ENCODE measurements at regions not wholly inside any gene's neighbourhood (a gene's known extent, or its start where the extent isn't known, plus 50 kb on each side); places are given as distances from the start of the nearest gene placed in this dataset.

DNA sequence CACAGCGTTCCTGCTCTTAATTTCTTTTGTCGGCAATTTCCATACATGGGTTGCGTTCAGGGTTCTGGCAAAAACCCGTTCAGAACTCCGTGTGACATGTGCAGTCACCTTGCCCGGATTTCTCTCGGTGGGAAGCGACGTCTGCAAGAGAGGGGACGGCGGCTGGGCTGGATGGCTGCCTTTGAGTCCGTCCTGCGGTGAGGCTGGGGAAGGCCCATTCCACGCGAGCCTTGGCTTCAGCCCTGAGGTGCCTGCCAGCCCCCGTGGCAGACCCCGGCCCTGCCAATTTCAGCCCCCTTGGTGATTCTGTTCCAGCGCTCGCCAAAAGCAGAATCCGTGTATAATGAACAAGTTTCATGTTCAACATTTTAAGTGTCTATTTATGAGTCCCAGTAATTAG lies 72.6 kb upstream of the TSHZ3 start:
- Histone ChIP-seq H3K27ac (ENCODE audit: low read depth, low read length) (no peak overlapping the region), H3K27me3 (ENCODE audit: insufficient read depth, low read length) (peaks cover 24% of the 10 kb centered on the region)

DNA sequence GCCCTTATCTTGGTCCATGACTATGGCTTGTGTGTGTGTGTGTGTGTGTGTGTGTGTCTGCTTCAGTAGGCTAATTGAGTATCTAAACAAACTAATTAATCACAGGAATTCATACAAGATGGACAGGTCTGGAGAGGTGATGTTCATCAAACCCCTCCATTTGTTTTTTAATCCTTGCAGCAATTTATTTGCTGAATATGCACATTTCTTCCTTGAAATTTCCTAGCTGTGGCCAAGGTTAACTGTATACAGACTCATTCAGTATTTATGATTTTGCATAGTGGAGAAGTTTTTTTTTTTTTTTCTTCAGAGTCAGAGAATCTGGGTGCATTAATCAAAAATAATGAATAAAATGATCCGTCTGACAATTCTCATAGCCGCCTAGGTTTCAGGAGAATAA lies 74.7 kb upstream of the TSHZ3 start:
- H3K4me1 ChIP-seq (ENCODE audit: control insufficient read depth, insufficient read depth, low read length, unreplicated experiment) = no peaks in the 10 kb centered on the region
- no peak overlapping the region for H2AFZ ChIP-seq (ENCODE audit: low read length, unreplicated experiment)
- H3K27me3 ChIP-seq (ENCODE audit: insufficient read depth, low read length) = peaks cover 17% of the 10 kb centered on the region
- no peaks in the 10 kb centered on the region for H3K36me3 ChIP-seq (ENCODE audit: insufficient read depth, low read length)
- no peak overlapping the region for H3K4me3 ChIP-seq (ENCODE audit: low read depth, low read length)
- no peaks in the 10 kb centered on the region for H3K79me2 ChIP-seq (ENCODE audit: control insufficient read depth, insufficient read depth, low read length, unreplicated experiment)
- H3K27ac ChIP-seq (ENCODE audit: low read depth, low read length) = no peak overlapping the region

More for the DNA sequence above, 72.6 kb upstream of the TSHZ3 start:
- Histone ChIP-seq H3K4me1 (ENCODE audit: control insufficient read depth, insufficient read depth, low read length, unreplicated experiment) (no peaks in the 10 kb centered on the region), H2AFZ (ENCODE audit: low read length, unreplicated experiment) (no peak overlapping the region), H3K4me3 (ENCODE audit: low read depth, low read length) (no peak overlapping the region), H3K36me3 (ENCODE audit: insufficient read depth, low read length) (no peaks in the 10 kb centered on the region), H3K79me2 (ENCODE audit: control insufficient read depth, insufficient read depth, low read length, unreplicated experiment) (no peaks in the 10 kb centered on the region)

DNA sequence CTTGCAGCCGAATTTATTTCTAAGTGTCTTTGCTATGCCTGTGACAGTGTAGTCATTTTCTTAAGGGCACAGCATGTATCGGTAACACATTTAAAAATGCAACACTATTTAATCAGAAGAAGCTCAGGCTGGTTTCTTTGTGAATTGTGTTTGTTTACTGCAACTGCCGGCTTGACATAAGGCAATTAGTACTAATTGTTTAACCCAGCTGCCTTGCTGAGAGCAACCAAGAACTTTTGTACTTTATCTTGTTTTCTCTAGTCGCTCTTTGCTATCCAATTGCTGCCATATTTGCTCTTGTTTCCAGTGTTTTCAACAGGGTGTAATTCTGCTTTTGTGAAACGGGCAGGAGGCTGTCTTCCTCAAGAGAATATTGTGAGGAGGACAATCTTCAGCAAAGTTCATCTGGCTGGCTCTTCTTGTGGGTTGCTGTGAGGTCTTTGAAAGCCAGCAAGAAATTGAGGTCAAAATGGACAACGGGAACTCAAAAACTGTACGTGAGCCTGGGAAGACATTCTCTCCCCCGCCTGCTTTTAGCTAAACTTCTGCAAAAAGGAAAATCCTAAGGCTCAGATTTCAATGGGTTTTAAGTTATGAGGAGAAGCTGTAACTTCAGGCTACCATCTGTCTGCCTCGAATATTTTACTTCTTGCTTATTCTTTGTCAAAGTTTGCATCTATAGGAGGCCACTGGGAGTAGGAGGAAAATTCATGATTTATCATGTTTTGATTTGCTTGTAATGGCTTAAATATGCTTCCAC lies 75.8 kb upstream of the TSHZ3 start:
- H3K27me3 ChIP-seq (ENCODE audit: insufficient read depth, low read length) = peaks cover 10% of the 10 kb centered on the region
- no peaks in the 10 kb centered on the region for H3K4me1 ChIP-seq (ENCODE audit: control insufficient read depth, insufficient read depth, low read length, unreplicated experiment)
- no peaks in the 10 kb centered on the region for H3K36me3 ChIP-seq (ENCODE audit: insufficient read depth, low read length)
- no peak overlapping the region for H3K27ac ChIP-seq (ENCODE audit: low read depth, low read length)
- no peaks in the 10 kb centered on the region for H3K79me2 ChIP-seq (ENCODE audit: control insufficient read depth, insufficient read depth, low read length, unreplicated experiment)
- no peak overlapping the region for H3K4me3 ChIP-seq (ENCODE audit: low read depth, low read length)
- no peak overlapping the region for H2AFZ ChIP-seq (ENCODE audit: low read length, unreplicated experiment)

DNA sequence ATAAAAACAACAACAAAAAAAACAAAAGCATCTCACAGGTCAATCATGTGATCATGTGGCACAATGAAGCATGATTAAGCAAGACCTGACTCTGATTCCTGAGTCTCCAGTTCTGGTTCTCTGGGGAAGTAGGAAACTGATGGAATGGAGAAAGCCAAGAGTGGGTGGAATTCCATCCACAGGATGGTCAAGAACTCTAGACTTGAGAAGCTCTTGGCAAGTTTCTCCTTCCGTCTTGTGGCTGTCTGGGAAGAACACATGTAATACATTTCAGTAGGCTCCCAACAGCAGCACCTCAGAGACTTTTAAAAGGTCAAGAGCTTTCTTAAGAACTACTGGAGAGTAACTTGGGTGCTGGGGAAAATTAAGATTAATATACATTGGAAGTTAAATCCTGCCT lies 78.6 kb upstream of the TSHZ3 start:
- H3K36me3 ChIP-seq (ENCODE audit: insufficient read depth, low read length) = no peaks in the 10 kb centered on the region
- H2AFZ ChIP-seq (ENCODE audit: low read length, unreplicated experiment) = no peak overlapping the region
- no peak overlapping the region for H3K4me3 ChIP-seq (ENCODE audit: low read depth, low read length)
- no peaks in the 10 kb centered on the region; the same call in 1 of the 2 replicates for H3K27me3 ChIP-seq (ENCODE audit: insufficient read depth, low read length)
- no peaks in the 10 kb centered on the region for H3K4me1 ChIP-seq (ENCODE audit: control insufficient read depth, insufficient read depth, low read length, unreplicated experiment)
- H3K79me2 ChIP-seq (ENCODE audit: control insufficient read depth, insufficient read depth, low read length, unreplicated experiment) = no peaks in the 10 kb centered on the region
- no peak overlapping the region for H3K27ac ChIP-seq (ENCODE audit: low read depth, low read length)

DNA sequence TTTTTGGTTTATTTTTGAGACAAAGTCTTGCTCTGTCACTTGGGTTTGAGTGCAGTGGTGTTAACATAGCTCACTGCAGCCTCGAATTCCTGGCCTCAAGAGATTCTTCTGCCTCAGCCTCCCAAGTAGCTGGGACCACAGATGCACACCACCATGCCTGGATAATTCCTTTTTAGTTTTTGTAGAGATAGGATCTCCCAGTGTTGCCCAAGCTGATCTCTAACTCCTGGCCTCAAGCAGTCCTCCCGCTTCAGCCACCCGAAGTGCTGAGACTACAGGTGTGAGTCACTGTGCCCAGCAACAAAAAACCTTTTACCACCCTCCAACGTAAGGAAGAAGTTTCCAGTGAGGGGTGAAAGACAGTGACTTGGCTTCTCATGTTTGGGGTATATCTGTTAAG lies 81.1 kb upstream of the TSHZ3 start:
- Histone ChIP-seq H2AFZ (ENCODE audit: low read length, unreplicated experiment) (no peak overlapping the region), H3K27me3 (ENCODE audit: insufficient read depth, low read length) (no peaks in the 10 kb centered on the region), H3K36me3 (ENCODE audit: insufficient read depth, low read length) (no peaks in the 10 kb centered on the region), H3K27ac (ENCODE audit: low read depth, low read length) (no peak overlapping the region), H3K4me1 (ENCODE audit: control insufficient read depth, insufficient read depth, low read length, unreplicated experiment) (no peaks in the 10 kb centered on the region), H3K4me3 (ENCODE audit: low read depth, low read length) (no peak overlapping the region), H3K79me2 (ENCODE audit: control insufficient read depth, insufficient read depth, low read length, unreplicated experiment) (no peaks in the 10 kb centered on the region)

DNA sequence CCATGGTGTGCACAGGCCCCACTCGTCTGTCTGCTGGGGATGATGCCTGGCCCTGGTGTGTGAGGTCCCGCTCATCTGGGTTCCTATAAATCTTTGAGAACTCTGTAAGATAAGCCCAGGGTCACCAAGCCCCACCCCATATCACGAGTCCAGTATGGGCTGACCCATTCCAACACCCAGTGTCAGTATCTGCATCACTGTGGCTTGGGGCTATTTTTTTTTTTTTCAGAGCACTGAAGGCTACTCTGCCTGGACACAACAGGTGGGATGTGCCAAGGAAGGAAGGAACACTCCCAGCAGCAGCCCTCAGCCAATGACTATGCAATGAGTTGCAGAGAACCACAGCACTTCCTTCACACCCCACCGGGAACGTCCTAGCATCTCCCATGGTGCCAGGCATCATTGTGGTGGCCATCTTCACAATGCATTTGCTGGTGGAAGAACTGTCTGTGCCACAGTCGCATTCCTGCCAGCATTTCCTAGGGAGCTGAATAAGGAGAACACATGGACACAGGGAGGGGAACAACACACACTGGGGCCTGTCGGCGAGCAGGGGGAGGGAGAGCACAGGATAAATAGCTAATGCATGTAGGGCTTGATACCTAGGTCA lies 83.1 kb upstream of the TSHZ3 start:
- Histone ChIP-seq H3K27ac (ENCODE audit: low read depth, low read length) (no peak overlapping the region), H3K4me1 (ENCODE audit: control insufficient read depth, insufficient read depth, low read length, unreplicated experiment) (no peaks in the 10 kb centered on the region), H3K27me3 (ENCODE audit: insufficient read depth, low read length) (no peaks in the 10 kb centered on the region), H2AFZ (ENCODE audit: low read length, unreplicated experiment) (no peak overlapping the region), H3K4me3 (ENCODE audit: low read depth, low read length) (no peak overlapping the region), H3K79me2 (ENCODE audit: control insufficient read depth, insufficient read depth, low read length, unreplicated experiment) (no peaks in the 10 kb centered on the region), H3K36me3 (ENCODE audit: insufficient read depth, low read length) (no peaks in the 10 kb centered on the region)

DNA sequence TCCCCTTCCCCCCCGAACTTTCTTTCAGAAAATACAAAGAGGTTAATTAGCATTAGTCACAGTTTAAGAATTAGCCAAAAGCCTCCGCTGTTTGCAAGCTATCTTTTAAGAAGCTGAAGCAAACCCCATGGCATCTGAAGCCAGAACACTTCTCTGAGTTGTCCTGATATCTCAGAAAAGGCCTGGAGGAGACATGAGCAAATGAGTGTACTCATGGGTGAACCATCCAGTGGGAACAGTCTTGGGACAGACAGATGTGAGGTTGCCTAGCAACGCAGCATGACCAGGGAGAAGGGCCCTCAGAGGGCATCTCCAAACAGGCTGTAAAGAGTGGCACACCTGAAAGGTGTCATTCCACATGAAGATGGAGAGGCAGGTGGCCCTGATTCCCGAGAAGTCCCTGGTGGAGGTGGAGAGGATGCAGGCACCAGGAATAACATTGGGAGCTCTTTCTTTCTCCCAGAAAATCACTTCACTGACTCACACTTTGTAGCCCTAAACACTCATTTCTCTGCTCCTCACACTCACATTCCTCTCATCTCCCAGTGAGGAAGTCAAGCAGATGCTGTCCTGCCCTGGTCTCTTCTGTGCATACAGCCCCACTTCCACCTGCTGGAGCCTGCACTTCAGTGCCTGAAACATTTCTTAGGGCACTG lies 87.0 kb upstream of the TSHZ3 start:
- H3K4me1 ChIP-seq (ENCODE audit: control insufficient read depth, insufficient read depth, low read length, unreplicated experiment) = no peaks in the 10 kb centered on the region
- no peak overlapping the region for H3K27ac ChIP-seq (ENCODE audit: low read depth, low read length)
- H3K36me3 ChIP-seq (ENCODE audit: insufficient read depth, low read length) = no peaks in the 10 kb centered on the region
- no peaks in the 10 kb centered on the region for H3K27me3 ChIP-seq (ENCODE audit: insufficient read depth, low read length)
- no peak overlapping the region for H2AFZ ChIP-seq (ENCODE audit: low read length, unreplicated experiment)
- H3K4me3 ChIP-seq (ENCODE audit: low read depth, low read length) = no peak overlapping the region
- H3K79me2 ChIP-seq (ENCODE audit: control insufficient read depth, insufficient read depth, low read length, unreplicated experiment) = no peaks in the 10 kb centered on the region

DNA sequence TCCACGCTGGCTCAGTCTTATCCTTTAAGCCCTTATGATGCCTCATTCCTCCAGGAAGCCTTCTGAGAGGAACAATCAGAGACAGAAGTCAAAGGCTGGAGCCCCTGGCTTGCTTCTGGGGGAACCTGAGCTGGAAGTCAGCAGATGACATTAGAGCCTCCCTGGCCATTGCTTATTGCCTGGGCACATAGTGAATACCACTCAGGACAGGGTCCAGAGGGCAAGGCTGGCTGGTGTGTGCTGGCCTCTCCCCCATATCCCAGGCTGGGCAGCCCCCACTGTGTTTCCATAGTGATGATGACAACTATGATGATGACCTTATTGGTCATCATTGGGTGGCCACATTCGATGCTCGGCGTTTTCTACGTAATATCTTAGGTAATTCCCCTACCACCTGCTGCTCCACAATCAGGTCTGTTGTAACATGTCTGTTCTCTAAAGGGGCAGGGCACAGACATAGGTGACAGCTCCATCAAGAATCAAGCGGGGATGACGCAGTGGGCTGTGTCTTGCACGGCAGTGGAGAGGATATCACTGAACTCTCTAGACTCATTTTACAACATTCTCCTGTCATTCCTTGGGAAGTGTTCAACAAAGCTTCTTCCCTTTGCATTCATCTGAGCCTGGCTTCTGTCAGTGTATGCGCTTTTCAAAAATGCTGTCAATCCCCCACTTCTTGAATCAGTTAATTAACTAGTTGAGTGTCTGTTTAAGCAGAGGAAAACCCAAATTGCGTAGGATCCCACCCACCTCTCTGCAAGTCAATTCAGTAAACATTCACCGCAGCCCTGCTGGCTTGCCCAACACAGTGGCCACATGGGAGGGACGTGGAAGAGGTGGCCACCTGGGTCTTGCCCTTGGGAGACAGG lies 89.4 kb upstream of the TSHZ3 start:
- Histone ChIP-seq H3K27ac (ENCODE audit: low read depth, low read length) (no peak overlapping the region), H3K36me3 (ENCODE audit: insufficient read depth, low read length) (no peaks in the 10 kb centered on the region), H2AFZ (ENCODE audit: low read length, unreplicated experiment) (no peak overlapping the region), H3K79me2 (ENCODE audit: control insufficient read depth, insufficient read depth, low read length, unreplicated experiment) (no peaks in the 10 kb centered on the region), H3K4me1 (ENCODE audit: control insufficient read depth, insufficient read depth, low read length, unreplicated experiment) (no peaks in the 10 kb centered on the region), H3K4me3 (ENCODE audit: low read depth, low read length) (no peak overlapping the region), H3K27me3 (ENCODE audit: insufficient read depth, low read length) (no peaks in the 10 kb centered on the region)

DNA sequence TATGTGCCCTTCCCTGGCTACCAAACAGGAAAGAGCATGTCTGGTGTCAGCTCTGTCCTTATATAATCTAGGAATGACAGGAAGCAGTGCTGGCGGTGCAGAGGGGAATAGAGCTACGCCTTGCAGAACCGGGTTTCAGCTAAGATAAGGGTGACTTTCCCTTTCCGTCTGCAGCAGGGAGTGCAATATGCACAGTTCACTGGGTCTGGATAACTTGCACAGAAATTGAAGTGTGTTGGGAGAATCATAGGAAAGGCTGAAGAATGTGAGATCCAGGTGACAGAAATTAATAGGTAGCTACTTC lies 90.0 kb upstream of the TSHZ3 start:
- Histone ChIP-seq H3K4me3 (ENCODE audit: low read depth, low read length) (no peak overlapping the region), H3K27me3 (ENCODE audit: insufficient read depth, low read length) (no peaks in the 10 kb centered on the region), H2AFZ (ENCODE audit: low read length, unreplicated experiment) (no peak overlapping the region), H3K4me1 (ENCODE audit: control insufficient read depth, insufficient read depth, low read length, unreplicated experiment) (no peaks in the 10 kb centered on the region), H3K79me2 (ENCODE audit: control insufficient read depth, insufficient read depth, low read length, unreplicated experiment) (no peaks in the 10 kb centered on the region), H3K36me3 (ENCODE audit: insufficient read depth, low read length) (no peaks in the 10 kb centered on the region), H3K27ac (ENCODE audit: low read depth, low read length) (no peak overlapping the region)

DNA sequence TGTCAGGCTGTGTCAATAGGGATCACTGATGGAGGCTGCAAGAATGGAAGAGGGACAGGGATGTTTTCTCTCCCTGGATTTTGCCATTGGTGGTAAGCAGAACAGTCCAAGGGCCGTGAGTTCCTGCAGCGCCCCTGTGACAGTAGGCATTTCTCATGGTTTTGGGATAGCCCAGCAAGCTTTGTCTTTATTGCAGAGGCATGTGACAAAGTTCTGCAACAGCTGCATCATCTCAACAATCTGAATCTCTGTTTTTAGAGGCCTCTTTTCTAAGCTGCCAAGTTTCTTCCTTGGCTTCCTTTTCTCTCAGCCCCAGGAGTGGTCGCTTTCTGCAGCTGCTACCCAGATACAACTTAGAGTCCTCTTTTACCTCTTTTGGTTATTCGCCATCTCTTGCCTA lies 95.7 kb upstream of the TSHZ3 start:
- no peak overlapping the region for H3K4me3 ChIP-seq (ENCODE audit: low read depth, low read length)
- H3K27ac ChIP-seq (ENCODE audit: low read depth, low read length) = no peak overlapping the region
- H3K27me3 ChIP-seq (ENCODE audit: insufficient read depth, low read length) = no peaks in the 10 kb centered on the region
- H3K79me2 ChIP-seq (ENCODE audit: control insufficient read depth, insufficient read depth, low read length, unreplicated experiment) = no peaks in the 10 kb centered on the region
- no peaks in the 10 kb centered on the region for H3K36me3 ChIP-seq (ENCODE audit: insufficient read depth, low read length)
- no peaks in the 10 kb centered on the region for H3K4me1 ChIP-seq (ENCODE audit: control insufficient read depth, insufficient read depth, low read length, unreplicated experiment)
- H2AFZ ChIP-seq (ENCODE audit: low read length, unreplicated experiment) = no peak overlapping the region

Data from ACC112 (cell line).